ENCODE measurements at regions not wholly inside any gene's neighbourhood (a gene's known extent, or its start where the extent isn't known, plus 50 kb on each side); places are given as distances from the start of the nearest gene placed in this dataset.

DNA sequence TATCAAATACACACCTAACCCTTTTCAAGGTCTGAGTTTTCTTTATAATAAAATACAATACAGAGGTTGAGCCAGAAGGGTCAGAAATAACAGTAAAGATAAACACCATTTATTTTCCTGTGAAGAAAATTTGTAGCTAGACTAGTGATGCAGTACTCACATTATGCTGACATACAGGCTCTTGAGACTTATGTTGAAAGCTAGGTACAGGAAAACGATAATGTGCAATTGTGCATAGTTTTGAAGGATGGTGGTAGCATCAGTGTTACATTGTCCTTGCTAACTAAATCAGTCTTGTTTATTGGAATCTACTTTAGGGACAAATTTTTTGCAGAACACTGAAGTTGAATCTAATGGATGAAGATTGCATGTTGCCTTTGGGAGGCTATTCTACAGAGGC is 1877.2 kb downstream of the PCDH7 start:
- no peaks in the 10 kb centered on the region for H3K27me3 ChIP-seq
- H3K4me2 ChIP-seq: no peak overlapping the region
- no peak overlapping the region for H2AFZ ChIP-seq
- H3K9me2 ChIP-seq (replicated peaks; ENCODE audit: insufficient read depth): no peaks in the 10 kb centered on the region
- DNase-seq (ENCODE audit: low spot score): no peak
- no peaks in the 10 kb centered on the region for H3K9me3 ChIP-seq (ENCODE audit: low read depth)
- no peak overlapping the region for H3K27ac ChIP-seq
- no peaks in the 10 kb centered on the region for H4K20me1 ChIP-seq (ENCODE audit: insufficient read depth, poor library complexity, severe bottlenecking)
- WGBS (ENCODE audit: low lambda C conversion rate, missing lambda C conversion rate): 86% methylated on average over 1 of the region's 1 CpG
- no peak overlapping the region for H3K4me3 ChIP-seq
- H3K36me3 ChIP-seq (replicated peaks; ENCODE audit: insufficient read depth, low read depth): no peaks in the 10 kb centered on the region
- no peaks in the 10 kb centered on the region for H3K4me1 ChIP-seq (ENCODE audit: insufficient read depth)
- TF ChIP-seq, protein P1, sequence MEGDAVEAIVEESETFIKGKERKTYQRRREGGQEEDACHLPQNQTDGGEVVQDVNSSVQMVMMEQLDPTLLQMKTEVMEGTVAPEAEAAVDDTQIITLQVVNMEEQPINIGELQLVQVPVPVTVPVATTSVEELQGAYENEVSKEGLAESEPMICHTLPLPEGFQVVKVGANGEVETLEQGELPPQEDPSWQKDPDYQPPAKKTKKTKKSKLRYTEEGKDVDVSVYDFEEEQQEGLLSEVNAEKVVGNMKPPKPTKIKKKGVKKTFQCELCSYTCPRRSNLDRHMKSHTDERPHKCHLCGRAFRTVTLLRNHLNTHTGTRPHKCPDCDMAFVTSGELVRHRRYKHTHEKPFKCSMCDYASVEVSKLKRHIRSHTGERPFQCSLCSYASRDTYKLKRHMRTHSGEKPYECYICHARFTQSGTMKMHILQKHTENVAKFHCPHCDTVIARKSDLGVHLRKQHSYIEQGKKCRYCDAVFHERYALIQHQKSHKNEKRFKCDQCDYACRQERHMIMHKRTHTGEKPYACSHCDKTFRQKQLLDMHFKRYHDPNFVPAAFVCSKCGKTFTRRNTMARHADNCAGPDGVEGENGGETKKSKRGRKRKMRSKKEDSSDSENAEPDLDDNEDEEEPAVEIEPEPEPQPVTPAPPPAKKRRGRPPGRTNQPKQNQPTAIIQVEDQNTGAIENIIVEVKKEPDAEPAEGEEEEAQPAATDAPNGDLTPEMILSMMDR (IDR thresholded peaks at IDR 0.05; ENCODE audit: poor library complexity): no peak
- TF ChIP-seq EZH2phosphoT487 (IDR thresholded peaks at IDR 0.05; ENCODE audit: low read depth, severe bottlenecking, unreplicated experiment): no peak
- no peak for TF ChIP-seq EZH2 (IDR thresholded peaks at IDR 0.05; ENCODE audit: borderline replicate concordance)
- H3K79me2 ChIP-seq: no peaks in the 10 kb centered on the region

DNA sequence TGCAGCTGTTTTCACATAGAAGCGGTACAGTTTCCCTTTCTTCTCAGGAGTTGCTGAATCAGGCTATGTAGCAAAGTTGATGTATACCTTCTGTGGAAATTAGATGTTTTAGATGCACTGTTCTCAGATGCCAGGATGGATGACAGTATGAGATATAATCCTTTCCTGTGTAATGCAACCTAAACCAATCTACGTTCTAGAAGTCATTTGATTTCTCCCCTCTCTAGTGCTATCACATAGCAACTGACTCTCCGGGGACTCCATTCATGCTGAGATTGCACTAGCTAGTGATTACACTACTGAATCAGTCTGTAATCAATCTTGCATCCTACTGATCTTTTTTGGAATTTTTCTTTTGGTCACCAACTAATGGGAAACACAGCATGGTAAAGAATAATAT is 1881.7 kb downstream of the PCDH7 start:
- WGBS (ENCODE audit: low lambda C conversion rate, missing lambda C conversion rate): 62% methylated on average over 3 of the region's 3 CpGs
- TF ChIP-seq EZH2 (IDR thresholded peaks at IDR 0.05; ENCODE audit: borderline replicate concordance): no peak
- TF ChIP-seq, protein P1 (IDR thresholded peaks at IDR 0.05; ENCODE audit: poor library complexity): no peak
- TF ChIP-seq EZH2phosphoT487 (IDR thresholded peaks at IDR 0.05; ENCODE audit: low read depth, severe bottlenecking, unreplicated experiment): no peak

DNA sequence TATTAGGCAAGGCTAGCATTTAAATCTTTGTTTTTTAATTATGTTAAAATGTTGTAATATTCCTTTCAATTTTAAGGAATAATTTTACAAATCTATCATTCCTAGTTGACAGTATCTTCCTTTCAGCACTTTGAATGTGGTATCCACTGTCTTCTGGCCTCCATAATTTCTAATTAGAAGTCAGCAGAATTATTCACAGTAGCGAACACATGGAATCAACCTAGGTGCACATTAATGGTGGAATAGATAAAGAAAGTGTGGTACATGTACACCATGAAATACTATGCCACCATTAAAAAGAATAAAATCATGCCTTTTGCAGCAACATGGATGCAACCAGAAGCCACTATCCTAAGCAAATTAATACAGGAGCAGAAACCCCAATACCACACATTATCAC is 1887.8 kb downstream of the PCDH7 start:
- no peak overlapping the region for H3K4me2 ChIP-seq
- no peaks in the 10 kb centered on the region for H3K36me3 ChIP-seq (replicated peaks; ENCODE audit: insufficient read depth, low read depth)
- no peak overlapping the region for H3K4me3 ChIP-seq
- H2AFZ ChIP-seq: no peak overlapping the region
- no peak overlapping the region for H3K27ac ChIP-seq
- H3K27me3 ChIP-seq: no peaks in the 10 kb centered on the region
- H3K9me2 ChIP-seq (replicated peaks; ENCODE audit: insufficient read depth): no peaks in the 10 kb centered on the region
- no peaks in the 10 kb centered on the region for H3K79me2 ChIP-seq
- no peak for DNase-seq (ENCODE audit: low spot score)
- no peaks in the 10 kb centered on the region for H3K9me3 ChIP-seq (ENCODE audit: low read depth)
- TF ChIP-seq, protein P1 (IDR thresholded peaks at IDR 0.05; ENCODE audit: poor library complexity): no peak
- TF ChIP-seq EZH2 (IDR thresholded peaks at IDR 0.05; ENCODE audit: borderline replicate concordance): no peak
- TF ChIP-seq EZH2phosphoT487 (IDR thresholded peaks at IDR 0.05; ENCODE audit: low read depth, severe bottlenecking, unreplicated experiment): no peak
- 91% methylated on average over 1 of the region's 1 CpG for WGBS (ENCODE audit: low lambda C conversion rate, missing lambda C conversion rate)
- no peaks in the 10 kb centered on the region for H3K4me1 ChIP-seq (ENCODE audit: insufficient read depth)
- H4K20me1 ChIP-seq (ENCODE audit: insufficient read depth, poor library complexity, severe bottlenecking): no peaks in the 10 kb centered on the region

More for the DNA sequence above, 1881.7 kb downstream of the PCDH7 start:
- H3K4me2 ChIP-seq: no peak overlapping the region
- no peak for DNase-seq (ENCODE audit: low spot score)
- H3K4me3 ChIP-seq: no peak overlapping the region
- no peaks in the 10 kb centered on the region for H4K20me1 ChIP-seq (ENCODE audit: insufficient read depth, poor library complexity, severe bottlenecking)
- no peak overlapping the region for H2AFZ ChIP-seq
- H3K9me3 ChIP-seq (ENCODE audit: low read depth): no peaks in the 10 kb centered on the region
- no peaks in the 10 kb centered on the region for H3K79me2 ChIP-seq
- H3K4me1 ChIP-seq (ENCODE audit: insufficient read depth): no peaks in the 10 kb centered on the region
- no peak overlapping the region for H3K27ac ChIP-seq
- no peaks in the 10 kb centered on the region for H3K9me2 ChIP-seq (replicated peaks; ENCODE audit: insufficient read depth)
- no peaks in the 10 kb centered on the region for H3K27me3 ChIP-seq
- no peaks in the 10 kb centered on the region for H3K36me3 ChIP-seq (replicated peaks; ENCODE audit: insufficient read depth, low read depth)
